RWPE1 (cell line): ENCODE measurements at regions not wholly inside any gene's neighbourhood (a gene's known extent, or its start where the extent isn't known, plus 50 kb on each side); places are given as distances from the start of the nearest gene placed in this dataset.
"Not testable (repeated sequence)": the region's sequence is repeated elsewhere in the genome, so short reads cannot be mapped to it uniquely, and the experiment has no call there.

Experiments
- CTCF ChIA-PET: fragments of 350-600 bp; sonication (Branson Sonifier 250); formaldehyde crosslinking; extraction: SDS; loops from one replicate; lab custom pipeline; 2021; lab: Yijun Ruan, JAX
- POLR2A ChIA-PET: fragments of 400-600 bp; formaldehyde crosslinking; extraction: SDS; loops from one replicate; lab custom pipeline; 2020; ENCODE audit warnings: antibody characterized with exemption; ENCODE audit not compliant: low non-redundant PET; lab: Yijun Ruan, JAX
- DNase-seq: peaks from one replicate; pipeline ENCODE4 v3.0.0; 2012; ENCODE audit warnings: low spot score
- H3K27ac ChIP-seq: fragments of 450-650 bp; 2 replicates; pipeline ENCODE4 v1.5.1; 2017
- CTCF ChIP-seq: fragments of 450-650 bp; conservative IDR thresholded peaks from 2 replicates; pipeline ENCODE4 v1.5.1; 2017; ENCODE audit warnings: low read depth, mild to moderate bottlenecking

- ChIA-PET POLR2A (no interaction called here), CTCF (interaction anchor here (0.6 kb wide), 1 partner anchor 172 kb away, joined by 5 read pairs; no protein-coding TSS in a partner anchor)
- no peak overlapping the region for H3K27ac ChIP-seq
- no peak for DNase-seq
- TF ChIP-seq CTCF = no peak
Observed at GRCh38 chr16:51986717-51987116, 560.2 kb downstream of the TOX3 start.

GRCh38 chr16:51986301-51986700 is 560.6 kb downstream of the TOX3 start:
- TF ChIP-seq CTCF = no peak
- no peak overlapping the region for H3K27ac ChIP-seq
- CTCF ChIA-PET = interaction anchor here (0.6 kb wide), 1 partner anchor 172 kb away, joined by 5 read pairs; no protein-coding TSS in a partner anchor
- DNase-seq = no peak
- POLR2A ChIA-PET = no interaction called here

GRCh38 chr16:51985126-51985525 is 561.8 kb downstream of the TOX3 start:
- no peak for DNase-seq
- TF ChIP-seq CTCF = no peak
- H3K27ac ChIP-seq = no peak overlapping the region
- ChIA-PET CTCF (no interaction called here), POLR2A (no interaction called here)

GRCh38 chr16:51984395-51984794 is 562.5 kb downstream of the TOX3 start:
- DNase-seq = no peak
- no peak for TF ChIP-seq CTCF
- CTCF ChIA-PET = no interaction called here
- no peak overlapping the region for H3K27ac ChIP-seq
- POLR2A ChIA-PET = no interaction called here

- ChIA-PET POLR2A (no interaction called here), CTCF (interaction anchor here (0.6 to 0.7 kb wide), 7 partner anchors 11 to 820 kb away, joined by 3 to 5 read pairs (median 3); no protein-coding TSS in a partner anchor)
- peak; percentile 38 for DNase-seq
- TF ChIP-seq CTCF = peak; percentile 77
- H3K27ac ChIP-seq = no peak overlapping the region
Observed at GRCh38 chr16:51982715-51983680, 563.9 kb downstream of the TOX3 start.

- no peak for TF ChIP-seq CTCF
- no peak overlapping the region for H3K27ac ChIP-seq
- no peak for DNase-seq
- POLR2A ChIA-PET = no interaction called here
- CTCF ChIA-PET = interaction anchor here (0.6 kb wide), 1 partner anchor 209 kb away, joined by 3 read pairs; no protein-coding TSS in a partner anchor
Observed at GRCh38 chr16:51981725-51982124, 565.2 kb downstream of the TOX3 start.

- CTCF ChIA-PET, DNase-seq, POLR2A ChIA-PET, H3K27ac ChIP-seq: not testable (repeated sequence)
Observed at GRCh38 chr16:51977506-51977905, 569.4 kb downstream of the TOX3 start.
